HG03103 (cell line): ENCODE measurements at regions not wholly inside any gene's neighbourhood (a gene's known extent, or its start where the extent isn't known, plus 50 kb on each side); places are given as distances from the start of the nearest gene placed in this dataset.

ENCODE experiments used
- ATAC-seq: cut with Tn5 transposase; IDR thresholded peaks from one replicate; pipeline ENCODE4 v1.9.1; 2021; ENCODE audit warnings: low read depth; ENCODE audit not compliant: unreplicated experiment

DNA sequence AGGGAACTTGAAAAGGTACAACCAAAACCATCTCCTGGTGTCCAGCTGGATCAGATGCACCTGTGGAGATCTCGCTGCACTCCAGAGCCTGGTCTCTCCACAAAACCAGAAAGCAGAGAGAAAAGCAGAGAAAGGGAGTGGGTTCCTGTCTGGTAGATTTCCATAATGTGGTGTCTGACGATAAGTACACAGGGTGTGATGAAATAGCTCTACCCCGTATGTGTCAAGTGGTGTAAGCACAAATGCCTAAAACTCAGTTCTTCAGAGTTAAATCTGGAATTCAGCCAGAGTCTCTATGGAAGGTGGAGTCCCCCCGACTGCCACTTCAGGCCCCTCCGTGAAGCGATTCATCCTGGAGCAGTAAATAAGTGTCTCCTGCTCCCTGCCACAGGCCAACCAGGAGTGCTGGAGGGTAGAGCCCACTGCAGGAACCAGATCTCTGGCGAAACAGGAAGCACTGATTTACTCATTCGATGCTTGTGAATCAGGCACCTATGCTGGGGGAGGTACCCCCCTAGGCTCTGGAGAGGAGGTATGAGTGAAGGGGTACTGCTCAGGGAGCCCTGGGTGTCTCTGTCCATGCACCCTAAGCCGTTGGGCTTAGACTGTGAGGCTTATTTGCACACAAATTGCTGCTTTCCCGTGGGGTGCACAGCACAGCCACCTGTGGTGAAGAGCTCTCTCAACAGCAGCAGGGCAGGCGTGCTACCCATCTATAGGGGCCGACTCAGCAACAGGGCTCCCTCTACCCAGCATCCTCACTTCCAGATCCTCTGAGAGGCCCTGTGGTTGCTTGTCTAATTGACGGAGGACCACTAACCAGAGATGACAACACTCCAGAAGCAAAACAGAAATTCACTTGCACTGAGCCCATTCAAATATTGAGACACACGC is 97.1 kb upstream of the MYOCD start:
- no peak for ATAC-seq

- ATAC-seq = no peak
Observed at GRCh38 chr17:12571606-12572005, 94.1 kb upstream of the MYOCD start.

DNA sequence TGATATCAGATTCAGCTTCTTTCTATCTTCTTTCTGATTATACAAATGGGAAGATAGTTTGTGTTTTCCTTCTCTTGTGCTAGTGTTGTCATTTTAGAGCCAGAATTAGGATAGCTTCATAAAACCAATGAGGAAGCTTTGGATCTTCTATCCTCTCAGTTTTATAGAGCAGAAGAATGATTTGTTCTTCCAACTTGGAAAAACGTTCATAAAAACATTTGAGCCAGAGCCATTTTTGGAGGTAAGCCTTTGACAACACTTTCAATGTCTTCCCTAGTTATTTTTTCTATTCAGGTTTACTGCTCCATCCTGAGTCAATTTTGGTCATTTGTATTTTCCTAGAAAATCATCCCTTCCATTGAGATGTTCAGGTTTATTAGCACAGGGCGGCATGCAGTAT is 91.2 kb upstream of the MYOCD start:
- ATAC-seq = no peak

DNA sequence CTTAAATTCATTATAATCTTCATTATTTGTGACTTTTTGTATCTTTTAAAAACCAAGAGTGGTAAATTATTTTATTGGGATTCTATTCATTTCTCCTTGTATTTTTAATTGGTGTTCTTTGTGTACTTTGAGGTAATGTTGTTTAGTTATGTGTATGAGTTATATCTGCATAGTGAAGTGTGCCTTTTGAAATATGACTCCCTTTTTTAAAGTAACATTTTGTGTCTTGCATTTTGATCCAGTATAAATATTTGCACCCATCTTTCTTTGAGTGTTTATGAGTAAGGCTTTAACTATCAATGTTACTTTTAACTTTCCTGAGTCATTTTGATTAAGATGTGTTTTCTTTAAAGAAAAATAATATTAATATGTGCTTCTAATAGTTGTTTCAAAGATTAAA is 90.0 kb upstream of the MYOCD start:
- ATAC-seq = no peak

GRCh38 chr17:12579288-12579687 is 86.4 kb upstream of the MYOCD start:
- no peak for ATAC-seq

DNA sequence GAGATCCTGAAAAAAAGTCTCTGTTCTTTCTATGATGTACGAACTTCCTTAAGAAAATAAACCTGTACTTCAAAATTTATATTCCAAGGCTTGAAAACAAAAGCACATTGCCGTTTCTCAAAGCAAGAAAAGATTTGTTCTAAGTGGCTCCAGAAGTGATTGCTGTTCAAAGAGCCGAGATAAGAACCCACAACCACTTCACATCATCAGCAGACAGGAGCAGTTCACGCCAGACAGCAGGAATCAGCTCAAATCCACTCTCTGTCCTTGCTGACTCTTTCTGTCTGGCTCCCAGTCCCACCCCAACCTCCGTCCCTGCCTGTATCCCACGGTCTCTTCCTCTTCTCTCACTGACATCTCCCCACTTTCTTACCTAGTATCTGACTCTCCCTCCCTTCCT is 85.0 kb upstream of the MYOCD start:
- no peak for ATAC-seq

DNA sequence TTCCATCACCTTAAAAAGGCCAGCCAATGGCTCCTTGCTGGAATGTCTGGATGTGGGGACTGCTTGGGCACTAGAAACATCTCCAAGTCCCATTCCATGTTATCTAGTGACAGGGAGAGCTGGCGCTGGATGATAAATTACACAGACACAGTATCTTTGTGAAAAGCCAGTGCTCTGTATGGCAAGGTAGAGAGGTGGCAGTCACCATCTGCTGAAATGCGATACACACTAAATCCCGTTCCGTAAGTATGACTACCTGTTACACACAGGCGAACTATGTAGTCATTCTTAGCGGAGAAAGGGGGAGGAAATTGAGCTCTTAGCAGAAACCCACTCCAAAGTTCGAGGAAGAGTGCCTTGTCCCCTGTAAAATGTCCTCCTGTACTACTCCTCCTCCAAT is 81.0 kb upstream of the MYOCD start:
- ATAC-seq = no peak

- ATAC-seq = no peak
Observed at GRCh38 chr17:12588531-12588930, 77.2 kb upstream of the MYOCD start.

GRCh38 chr17:12590417-12590816 is 75.3 kb upstream of the MYOCD start:
- ATAC-seq = no peak

DNA sequence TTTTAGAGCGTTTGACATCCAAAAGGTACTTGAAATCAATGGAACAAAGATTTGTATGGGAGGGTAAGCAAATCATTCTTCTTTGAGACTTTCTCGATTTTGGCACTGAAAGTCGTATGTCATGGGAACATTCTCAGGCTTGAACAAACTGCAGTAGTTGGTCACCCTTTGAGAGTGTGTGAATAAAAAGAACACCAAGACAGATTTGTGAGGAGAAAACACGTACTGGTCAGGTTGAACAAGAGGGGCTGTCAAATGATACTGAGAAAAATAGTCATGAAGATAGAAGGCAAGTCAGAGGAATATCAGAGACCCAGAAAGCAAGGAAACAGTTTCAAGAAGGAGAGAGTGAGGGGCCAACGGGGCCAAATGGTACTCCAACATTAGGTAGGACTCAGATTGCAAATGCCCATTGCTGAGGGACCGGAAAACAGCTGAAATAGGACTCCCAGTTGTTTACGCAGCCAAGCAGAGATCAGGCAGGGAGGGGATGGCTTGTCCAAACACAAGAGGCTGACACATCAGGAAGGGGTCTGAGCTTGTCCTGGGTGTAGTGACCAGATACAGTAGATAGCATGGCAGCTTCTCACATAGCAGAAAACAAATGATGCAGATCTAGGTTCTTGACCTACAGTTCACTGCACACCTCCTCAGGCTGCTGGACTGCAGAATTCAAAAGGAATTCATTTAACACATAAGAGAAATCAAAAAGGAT is 74.5 kb upstream of the MYOCD start:
- ATAC-seq = no peak

- no peak for ATAC-seq
Observed at GRCh38 chr17:12592941-12593340, 72.7 kb upstream of the MYOCD start.

GRCh38 chr17:12596961-12597360 is 68.7 kb upstream of the MYOCD start:
- no peak for ATAC-seq

- ATAC-seq = no peak
Observed at GRCh38 chr17:12597895-12598294, 67.8 kb upstream of the MYOCD start.

DNA sequence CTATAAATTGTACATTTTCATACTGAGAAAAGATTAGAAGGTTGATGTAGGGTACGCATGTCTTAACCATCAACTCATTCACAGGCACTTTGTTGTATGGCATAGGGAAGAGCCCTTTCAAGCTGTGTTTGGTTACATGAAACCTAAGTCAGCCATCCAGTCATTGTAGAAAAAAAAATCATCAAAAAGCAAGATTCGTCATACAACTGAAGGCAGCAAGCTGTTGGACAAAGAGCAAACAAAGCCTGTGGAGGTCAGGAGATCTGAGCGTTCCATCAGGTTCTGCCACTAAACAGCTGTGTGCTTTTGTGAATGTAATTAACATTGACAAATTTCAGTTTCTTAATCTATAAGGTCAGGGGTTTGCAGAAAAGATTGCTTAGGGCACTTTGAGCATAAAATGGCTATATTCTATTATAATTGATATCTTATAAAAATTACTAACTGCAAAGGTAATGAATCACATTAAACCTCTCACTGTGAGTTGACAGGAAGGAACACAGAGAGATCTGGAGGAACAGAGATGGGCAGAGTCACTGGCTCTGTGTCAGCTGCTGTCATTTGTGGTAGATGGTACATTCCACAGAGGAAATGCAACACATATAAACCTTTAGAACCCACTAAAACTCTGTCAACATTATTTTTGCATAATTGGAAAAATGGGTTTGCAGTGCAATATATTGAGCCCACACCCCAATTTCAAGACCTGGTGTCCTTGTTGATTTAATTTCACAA is 66.3 kb upstream of the MYOCD start:
- no peak for ATAC-seq

DNA sequence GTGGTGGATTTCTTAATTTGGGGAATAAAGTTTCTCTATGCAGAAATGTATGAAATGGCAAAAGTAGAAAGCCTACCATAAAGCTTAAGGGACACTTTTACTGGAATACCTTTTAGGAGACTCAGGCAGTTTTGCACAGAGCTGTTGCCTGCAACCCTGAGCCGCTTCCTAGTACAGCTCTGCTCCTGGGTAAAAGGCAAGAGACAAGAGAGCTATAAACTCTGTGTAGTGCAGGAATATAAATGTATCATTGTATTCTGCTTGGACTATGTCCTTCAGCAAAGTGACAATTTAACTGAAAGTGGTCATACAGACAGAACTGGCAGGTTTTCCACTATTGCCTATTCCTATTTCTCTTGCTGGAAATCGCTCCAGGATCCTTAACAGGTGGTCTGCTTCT is 65.3 kb upstream of the MYOCD start:
- ATAC-seq = no peak

GRCh38 chr17:12603566-12603965 is 62.1 kb upstream of the MYOCD start:
- no peak for ATAC-seq

DNA sequence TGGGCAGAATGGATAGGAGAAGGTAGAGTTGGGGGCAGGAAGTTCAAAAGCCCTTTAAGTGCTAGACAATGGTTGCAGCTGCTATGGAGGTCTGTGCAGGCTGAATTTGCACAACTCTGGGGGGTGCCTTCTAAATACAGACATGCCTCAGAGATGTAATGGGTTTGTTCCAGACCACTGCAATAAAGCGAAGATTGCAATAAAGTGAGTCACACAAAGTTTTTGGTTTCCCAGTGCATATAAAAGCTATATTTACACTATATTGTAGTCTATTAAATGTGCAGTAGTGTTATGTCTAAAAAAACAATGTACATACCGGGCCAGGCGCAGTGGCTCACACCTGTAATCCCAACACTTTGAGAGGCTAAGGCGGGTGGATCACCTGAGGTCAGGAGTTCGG is 60.5 kb upstream of the MYOCD start:
- no peak for ATAC-seq

- ATAC-seq = no peak
Observed at GRCh38 chr17:12613566-12613965, 52.1 kb upstream of the MYOCD start.
